Muscle of leg (tissue), 3 donors: ENCODE measurements at regions not wholly inside any gene's neighbourhood (a gene's known extent, or its start where the extent isn't known, plus 50 kb on each side); places are given as distances from the start of the nearest gene placed in this dataset.
A peak's percentile ranks its signal among the peaks of the same experiment; 100 is the strongest.

Experiments used
- DNase-seq: peaks from one replicate; pipeline ENCODE4 v3.0.0; 2013
- H3K27ac ChIP-seq: one replicate; pipeline ENCODE4 v1.5.1; 2013; ENCODE audit warnings: mild to moderate bottlenecking, low read length, control low read depth
- H3K27me3 ChIP-seq: one replicate; pipeline ENCODE4 v1.6.1; 2013; ENCODE audit warnings: low read length; ENCODE audit not compliant: control insufficient read depth, insufficient read depth
- H3K36me3 ChIP-seq: one replicate; pipeline ENCODE4 v1.6.1; 2013; ENCODE audit warnings: low read length; ENCODE audit not compliant: control insufficient read depth, insufficient read depth
- H3K4me1 ChIP-seq: one replicate; pipeline ENCODE4 v1.6.1; 2013; ENCODE audit warnings: low read length; ENCODE audit not compliant: control insufficient read depth, insufficient read depth
- H3K4me3 ChIP-seq: one replicate; pipeline ENCODE4 v1.5.1; 2013; ENCODE audit warnings: low read length, control low read depth
- H3K9me3 ChIP-seq: replicated peaks from 2 replicates; pipeline ENCODE4 v1.6.1; 2013; ENCODE audit warnings: low read depth, low read length; ENCODE audit not compliant: control insufficient read depth
- WGBS: methylation state at CpG from one replicate; pipeline ENCODE4 v1.1.5; 2013; ENCODE audit warnings: missing lambda C conversion rate; ENCODE audit not compliant: insufficient coverage; 5-methylcytosine and 5-hydroxymethylcytosine counted together

GRCh38 chr13:111976474-111977178 is 90.3 kb upstream of the SOX1 start:
- Histone ChIP-seq H3K9me3 (no peaks in the 10 kb centered on the region), H3K4me3 (no peak overlapping the region), H3K27me3 (peaks cover 39% of the 10 kb centered on the region), H3K27ac (no peak overlapping the region), H3K36me3 (no peaks in the 10 kb centered on the region), H3K4me1 (peaks cover 16% of the 10 kb centered on the region)
- DNase-seq = no peak
- WGBS = 84% methylated on average over 12 of the region's 17 CpGs

GRCh38 chr13:111977179-111977506 is 89.8 kb upstream of the SOX1 start:
- no peak overlapping the region for H3K4me3 ChIP-seq
- H3K27me3 ChIP-seq = peaks cover 37% of the 10 kb centered on the region
- no peaks in the 10 kb centered on the region for H3K36me3 ChIP-seq
- peaks cover 16% of the 10 kb centered on the region for H3K4me1 ChIP-seq
- H3K9me3 ChIP-seq = no peaks in the 10 kb centered on the region
- 88% methylated on average over 9 of the region's 13 CpGs for WGBS
- no peak overlapping the region for H3K27ac ChIP-seq
- DNase-seq = no peak

DNA sequence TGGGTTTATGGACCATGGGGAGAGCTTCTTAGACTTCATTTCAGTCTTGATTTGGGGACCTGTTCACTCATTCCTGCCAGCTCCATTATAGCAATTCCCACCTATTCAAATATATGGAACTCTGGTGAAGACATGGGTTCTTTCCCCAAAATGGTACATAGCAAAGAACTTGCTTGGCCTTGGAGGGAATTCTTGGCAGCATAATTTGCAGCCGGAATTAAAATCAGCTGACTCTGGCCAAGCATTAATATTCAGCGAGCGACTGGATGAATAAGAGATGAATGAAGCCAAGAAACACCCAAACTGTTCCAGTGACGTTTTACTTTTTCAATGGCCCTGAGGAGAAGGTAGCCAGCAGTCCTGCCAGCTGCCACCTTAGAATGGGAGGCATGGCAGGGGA is 88.4 kb upstream of the SOX1 start:
- no peaks in the 10 kb centered on the region for H3K9me3 ChIP-seq

GRCh38 chr13:111980146-111980929 is 86.6 kb upstream of the SOX1 start:
- Histone ChIP-seq H3K36me3 (no peaks in the 10 kb centered on the region), H3K27ac (no peak overlapping the region), H3K27me3 (peaks cover 17% of the 10 kb centered on the region), H3K4me1 (no peaks in the 10 kb centered on the region), H3K4me3 (no peak overlapping the region), H3K9me3 (no peaks in the 10 kb centered on the region)
- DNase-seq = no peak
- 89% methylated on average over 12 of the region's 15 CpGs for WGBS

More for the DNA sequence above, 88.4 kb upstream of the SOX1 start:
- Histone ChIP-seq H3K4me1 (peaks cover 10% of the 10 kb centered on the region), H3K36me3 (no peaks in the 10 kb centered on the region), H3K27me3 (peaks cover 25% of the 10 kb centered on the region), H3K27ac (no peak overlapping the region), H3K4me3 (no peak overlapping the region)
- 0% methylated on average over 1 of the region's 4 CpGs for WGBS
- peak; percentile 70 for DNase-seq

DNA sequence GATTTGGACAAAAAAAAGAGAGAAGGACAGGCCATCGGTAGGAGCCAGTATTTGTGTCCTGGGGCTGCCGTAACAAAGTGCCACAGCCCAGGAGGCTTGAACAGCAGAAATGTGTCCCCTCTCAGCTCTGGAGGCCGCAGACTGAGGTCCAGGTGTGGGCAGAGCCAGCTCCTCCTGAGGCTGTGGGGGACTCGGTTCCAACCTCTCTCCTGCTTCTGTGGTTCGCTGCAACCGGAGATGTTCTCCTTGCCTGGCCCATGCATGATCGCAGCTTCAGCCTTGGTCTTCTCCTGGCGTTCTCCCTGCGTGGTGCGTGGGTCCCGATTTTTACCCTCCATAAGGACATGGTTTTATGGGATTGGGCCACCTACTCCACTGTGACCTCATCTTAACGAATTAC is 85.9 kb upstream of the SOX1 start:
- Histone ChIP-seq H3K27me3 (peaks cover 14% of the 10 kb centered on the region), H3K27ac (no peak overlapping the region), H3K9me3 (no peaks in the 10 kb centered on the region), H3K4me1 (no peaks in the 10 kb centered on the region), H3K4me3 (no peak overlapping the region), H3K36me3 (no peaks in the 10 kb centered on the region)
- WGBS = 91% methylated on average over 12 of the region's 12 CpGs
- DNase-seq = no peak

GRCh38 chr13:111981446-111982165 is 85.3 kb upstream of the SOX1 start:
- Histone ChIP-seq H3K9me3 (no peaks in the 10 kb centered on the region), H3K27me3 (peaks cover 14% of the 10 kb centered on the region), H3K4me1 (no peaks in the 10 kb centered on the region), H3K36me3 (no peaks in the 10 kb centered on the region), H3K4me3 (no peak overlapping the region), H3K27ac (no peak overlapping the region)
- WGBS = 67% methylated on average over 8 of the region's 12 CpGs
- DNase-seq = no peak

DNA sequence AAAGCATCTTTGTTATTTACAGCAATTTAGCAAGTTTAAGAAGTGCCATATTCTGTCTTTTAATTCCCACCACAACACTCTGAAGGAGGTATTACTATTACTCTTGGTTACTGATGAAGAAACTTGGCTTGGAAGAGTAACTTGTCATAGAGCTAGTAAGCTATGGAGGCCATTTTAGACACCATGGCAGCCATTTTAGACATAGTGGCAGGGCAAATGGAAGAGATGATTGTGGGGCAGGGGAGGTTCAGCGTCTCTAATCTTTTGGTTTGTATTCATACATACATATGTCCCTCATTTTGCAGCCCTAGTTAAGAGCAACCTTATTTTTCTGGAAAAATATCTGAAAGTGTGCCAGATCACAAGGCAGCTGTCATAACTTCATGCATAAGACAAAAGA is 82.6 kb upstream of the SOX1 start:
- no CpG with 5 or more reads among the region's 1 CpG for WGBS
- no peak for DNase-seq
- H3K27ac ChIP-seq = no peak overlapping the region
- no peaks in the 10 kb centered on the region for H3K4me1 ChIP-seq
- H3K36me3 ChIP-seq = no peaks in the 10 kb centered on the region
- H3K27me3 ChIP-seq = peaks cover 17% of the 10 kb centered on the region
- H3K9me3 ChIP-seq = no peaks in the 10 kb centered on the region
- H3K4me3 ChIP-seq = no peak overlapping the region

DNA sequence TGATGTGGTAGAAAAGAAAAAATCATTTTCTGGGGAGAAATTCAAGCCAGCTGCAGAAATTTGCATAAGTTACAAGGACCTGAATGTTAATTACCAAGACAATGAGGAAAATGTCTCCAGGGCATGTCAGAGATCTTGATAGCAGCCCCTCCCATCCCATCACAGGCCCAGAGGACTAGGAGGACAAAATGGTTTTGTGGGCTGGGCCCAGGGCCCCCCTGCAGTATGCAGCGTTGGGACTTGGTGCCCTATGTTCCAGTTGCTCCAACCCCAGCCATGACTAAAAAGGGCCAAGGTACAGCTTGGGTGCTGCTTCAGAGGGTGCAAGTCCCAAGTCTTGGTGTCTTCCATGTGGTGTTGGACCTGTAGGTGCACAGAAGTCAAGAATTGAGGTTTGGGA is 76.6 kb upstream of the SOX1 start:
- H3K4me1 ChIP-seq = no peaks in the 10 kb centered on the region
- no peaks in the 10 kb centered on the region for H3K36me3 ChIP-seq
- peaks cover 4% of the 10 kb centered on the region for H3K9me3 ChIP-seq
- H3K27ac ChIP-seq = no peak overlapping the region
- WGBS = 100% methylated on average over 1 of the region's 1 CpG
- H3K4me3 ChIP-seq = no peak overlapping the region
- DNase-seq = no peak
- peaks cover 10% of the 10 kb centered on the region for H3K27me3 ChIP-seq

DNA sequence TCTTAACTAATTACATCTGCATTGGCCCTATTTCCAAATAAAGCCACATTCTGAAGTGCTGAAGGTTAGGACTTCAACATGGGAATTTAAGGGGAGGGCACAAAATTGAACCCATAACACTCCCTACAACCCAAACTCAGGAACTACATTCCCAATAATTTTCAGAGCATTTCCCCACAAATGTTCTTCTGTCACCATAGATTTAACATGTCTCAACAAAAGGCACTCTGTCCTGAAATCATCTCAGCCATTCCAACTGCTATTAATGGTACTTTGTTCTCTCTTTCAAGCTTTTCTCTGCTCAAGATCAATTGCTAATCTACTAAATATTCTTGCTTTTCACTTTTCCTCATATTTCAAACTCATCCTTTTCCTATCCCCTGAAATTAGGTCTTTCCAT is 74.0 kb upstream of the SOX1 start:
- DNase-seq = no peak
- no peaks in the 10 kb centered on the region for H3K36me3 ChIP-seq
- H3K4me3 ChIP-seq = no peak overlapping the region
- H3K9me3 ChIP-seq = peaks cover 4% of the 10 kb centered on the region
- no peaks in the 10 kb centered on the region for H3K4me1 ChIP-seq
- H3K27me3 ChIP-seq = peaks cover 9% of the 10 kb centered on the region
- no peak overlapping the region for H3K27ac ChIP-seq

DNA sequence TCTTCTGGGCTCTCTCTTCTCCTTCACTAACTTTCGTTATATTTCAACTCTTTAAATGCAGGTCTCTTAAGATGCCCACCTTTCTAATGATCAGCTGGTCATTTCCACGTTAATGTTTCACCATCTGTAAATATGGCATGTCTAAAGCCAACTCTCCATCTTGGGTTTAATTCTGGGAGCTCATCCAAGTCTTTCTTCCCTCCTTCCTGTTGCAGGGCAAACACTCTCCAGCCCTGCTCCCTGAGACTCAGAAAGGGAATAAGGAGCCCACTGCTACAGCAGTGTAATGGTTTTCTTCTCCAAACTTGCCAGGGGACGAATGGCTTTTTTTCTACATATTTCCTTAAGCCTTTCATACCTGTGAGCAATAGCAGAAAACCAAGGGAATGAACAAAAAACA is 73.3 kb upstream of the SOX1 start:
- Histone ChIP-seq H3K9me3 (peaks cover 4% of the 10 kb centered on the region), H3K36me3 (no peaks in the 10 kb centered on the region), H3K4me3 (no peak overlapping the region), H3K4me1 (no peaks in the 10 kb centered on the region), H3K27me3 (peaks cover 13% of the 10 kb centered on the region), H3K27ac (no peak overlapping the region)
- 43% methylated on average over 2 of the region's 3 CpGs for WGBS
- DNase-seq = no peak
